T-helper 1 cell treated with Interleukin-12 subunit alpha and Interleukin-12 subunit beta and Interleukin-4 antibody, amounts not matched to agents 30 ng/mL and 1 ng/mL, for 36 hours (primary cell): ENCODE measurements at regions not wholly inside any gene's neighbourhood (a gene's known extent, or its start where the extent isn't known, plus 50 kb on each side); places are given as distances from the start of the nearest gene placed in this dataset.
"Not testable (repeated sequence)": the region's sequence is repeated elsewhere in the genome, so short reads cannot be mapped to it uniquely, and the experiment has no call there.

ENCODE experiments used
- intact Hi-C: fragments of 100-400 bp; cut with micrococcal nuclease; formaldehyde crosslinking; loops from one replicate; pipeline ENCODE4 v1.15.1; 2024

DNA sequence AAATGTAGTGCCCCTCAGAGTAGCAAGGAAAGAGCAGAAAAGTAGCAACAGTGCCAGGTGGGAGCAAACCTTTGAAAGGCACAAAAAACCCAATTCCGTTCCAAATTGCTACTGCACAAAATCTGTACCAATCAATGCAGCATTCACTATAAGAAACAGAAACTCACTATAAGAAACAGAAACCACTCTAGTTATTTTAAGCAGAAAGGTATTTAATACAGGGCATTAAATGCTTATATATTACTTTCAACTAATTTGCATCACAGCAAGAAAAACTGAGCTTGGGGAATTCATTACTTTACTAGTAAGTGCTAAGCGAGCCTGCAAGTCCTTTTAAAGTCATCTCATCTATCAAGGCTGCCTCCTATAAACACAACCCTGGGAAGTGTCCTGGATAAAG is 116.5 kb upstream of the OLIG3 start:
- intact Hi-C loops: no loop called here

GRCh38 chr6:137623293-137623692 is 129.1 kb upstream of the OLIG3 start:
- intact Hi-C loops: no loop called here

- intact Hi-C loops: no loop called here
Observed at GRCh38 chr6:137625100-137625661, 131.0 kb upstream of the OLIG3 start.

- intact Hi-C loops: no loop called here
Observed at GRCh38 chr6:137625808-137626207, 131.6 kb upstream of the OLIG3 start.

- intact Hi-C loops: no loop called here
Observed at GRCh38 chr6:137630666-137631065, 136.5 kb upstream of the OLIG3 start.

DNA sequence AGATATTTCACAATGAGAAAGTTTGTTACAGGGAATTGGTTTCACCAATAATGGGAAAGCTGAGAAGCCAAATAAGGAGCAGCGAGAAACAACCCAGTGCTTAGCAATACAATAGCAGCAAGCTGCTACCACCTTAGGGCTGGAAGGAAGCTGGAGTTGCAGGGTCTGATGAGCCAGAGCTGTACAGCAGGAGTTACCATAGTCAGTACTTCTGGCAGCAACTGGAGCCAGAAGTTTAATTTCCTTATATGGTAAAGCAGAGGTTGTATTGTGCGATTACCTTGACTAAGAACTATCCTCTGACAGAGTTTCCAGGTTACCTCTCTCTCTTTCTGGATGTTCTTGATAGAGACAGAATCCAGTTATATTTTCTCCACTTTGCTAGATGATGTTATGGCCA is 137.1 kb upstream of the OLIG3 start:
- intact Hi-C loops: no loop called here

DNA sequence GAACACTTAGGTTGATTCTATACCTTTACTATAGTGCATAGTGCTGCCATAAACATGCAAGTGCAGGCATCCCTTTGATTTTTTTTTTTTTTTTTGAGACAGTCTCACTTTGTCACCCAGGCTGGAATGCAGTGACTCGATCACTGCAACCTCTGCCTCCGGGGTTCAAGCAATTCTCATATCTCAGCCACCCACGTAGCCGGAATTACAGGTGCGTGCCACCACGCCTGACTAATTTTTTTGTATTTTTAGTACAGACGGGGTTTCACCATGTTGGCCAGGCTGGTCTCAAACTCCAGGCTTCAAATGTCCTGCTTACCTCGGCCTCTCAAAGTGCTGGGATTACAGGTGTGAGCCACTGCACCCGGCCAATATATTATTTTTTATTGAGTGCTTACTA is 140.0 kb upstream of the OLIG3 start:
- intact Hi-C loops: not testable (repeated sequence)

DNA sequence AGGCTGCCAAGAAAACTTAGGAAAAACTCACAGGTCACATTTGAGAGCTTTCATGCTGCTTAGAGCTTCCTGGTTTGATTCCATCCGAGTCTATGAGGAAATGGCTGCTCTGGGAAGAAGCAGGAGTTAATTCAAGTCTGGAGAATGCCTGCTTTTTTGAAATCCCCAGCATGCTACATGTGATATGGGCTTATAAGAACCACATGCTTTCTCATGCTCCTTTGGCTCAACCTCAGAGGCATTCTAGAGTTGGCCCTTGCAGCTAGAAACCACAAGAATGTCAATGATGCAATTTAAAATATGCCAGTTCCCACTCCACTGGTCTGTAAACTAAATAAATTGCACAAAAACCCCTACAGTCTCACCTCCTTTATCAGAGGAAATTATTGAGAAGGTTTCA is 142.9 kb upstream of the OLIG3 start:
- intact Hi-C loops: no loop called here

DNA sequence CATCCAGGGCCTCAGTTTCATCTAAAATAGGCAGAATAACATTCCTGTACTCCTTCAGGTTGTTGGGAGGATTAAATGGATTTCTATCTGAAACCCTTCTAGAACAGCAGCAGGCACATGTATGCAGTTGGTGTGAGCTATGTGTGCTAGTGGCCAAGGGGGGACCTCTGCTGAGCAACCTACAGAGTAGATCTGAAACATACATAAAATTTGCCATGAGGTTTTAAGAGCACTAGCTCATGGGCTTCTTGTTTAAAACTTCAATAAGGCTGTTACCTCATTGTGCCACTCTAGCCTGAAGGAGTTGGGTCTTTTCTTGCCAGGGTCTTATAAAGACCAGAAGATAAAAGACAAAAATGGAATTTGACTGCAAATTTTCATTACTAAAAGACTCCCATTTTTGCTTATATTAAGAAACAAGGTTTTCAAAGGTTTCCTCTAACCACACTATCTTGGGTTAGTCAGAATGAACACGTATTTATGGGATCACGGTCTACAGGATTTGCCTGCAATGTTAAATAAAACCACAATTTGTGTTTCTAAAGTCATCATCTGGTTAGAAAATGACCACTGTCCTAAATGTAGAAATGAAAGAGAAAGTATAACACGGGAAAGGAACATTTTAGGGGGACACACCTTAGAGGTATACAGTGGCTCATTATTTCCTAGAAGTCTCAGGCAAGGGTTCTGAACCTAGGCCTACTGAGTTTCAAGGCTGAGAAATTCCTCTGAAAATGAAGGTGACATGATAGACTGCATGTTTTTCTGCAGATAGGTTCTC is 144.9 kb upstream of the OLIG3 start:
- intact Hi-C loops: no loop called here

DNA sequence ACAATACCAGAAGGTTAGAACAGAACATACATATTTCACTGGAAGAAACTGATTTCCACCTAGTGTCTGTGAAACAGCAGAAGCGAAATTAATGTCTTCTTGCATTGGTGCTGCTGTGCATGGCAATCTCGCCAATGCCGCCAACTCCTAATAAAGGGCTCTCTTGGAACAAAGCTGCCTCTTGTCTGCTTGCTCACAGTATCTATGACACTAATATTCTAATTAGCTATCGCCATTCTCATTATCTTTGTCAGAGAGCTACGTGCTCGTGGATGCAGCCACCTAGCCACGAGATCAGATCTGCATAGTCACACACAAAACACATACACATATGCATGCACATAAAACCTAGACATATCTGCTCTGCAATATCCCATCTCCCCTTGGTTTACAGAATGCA is 145.9 kb upstream of the OLIG3 start:
- intact Hi-C loops: loop anchor here (2.0 to 10.0 kb wide), 4 partner anchors 143 to 1035 kb away; no protein-coding TSS in a partner anchor

- intact Hi-C loops: loop anchor here (1.0 to 10.0 kb wide), 16 partner anchors 52 to 1037 kb away; partner anchors contain the start of gene IFNGR1
Observed at GRCh38 chr6:137641474-137642077, 147.4 kb upstream of the OLIG3 start.

DNA sequence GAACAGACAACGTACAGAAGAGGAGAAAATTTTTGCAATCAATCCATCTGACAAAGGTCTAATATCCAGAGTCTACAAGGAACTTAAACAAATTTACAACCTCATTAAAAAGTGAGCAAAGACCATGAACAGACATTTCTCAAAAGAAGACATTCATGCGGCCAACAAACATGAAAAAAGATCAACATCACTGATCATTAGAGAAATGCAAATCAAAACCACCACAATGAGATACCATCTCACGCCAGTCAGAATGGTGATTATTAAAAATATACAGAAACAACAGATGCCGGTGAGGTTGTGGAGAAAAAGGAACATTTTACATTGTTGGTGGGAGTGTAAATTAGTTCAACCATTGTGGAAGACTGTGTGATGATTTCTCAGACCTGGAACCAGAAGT is 149.0 kb upstream of the OLIG3 start:
- intact Hi-C loops: loop anchor here (5.0 to 10.0 kb wide), 2 partner anchors 146 to 1038 kb away; no protein-coding TSS in a partner anchor

- intact Hi-C loops: loop anchor here (5.0 to 10.0 kb wide), 2 partner anchors 146 to 1039 kb away; no protein-coding TSS in a partner anchor
Observed at GRCh38 chr6:137643644-137644043, 149.4 kb upstream of the OLIG3 start.

DNA sequence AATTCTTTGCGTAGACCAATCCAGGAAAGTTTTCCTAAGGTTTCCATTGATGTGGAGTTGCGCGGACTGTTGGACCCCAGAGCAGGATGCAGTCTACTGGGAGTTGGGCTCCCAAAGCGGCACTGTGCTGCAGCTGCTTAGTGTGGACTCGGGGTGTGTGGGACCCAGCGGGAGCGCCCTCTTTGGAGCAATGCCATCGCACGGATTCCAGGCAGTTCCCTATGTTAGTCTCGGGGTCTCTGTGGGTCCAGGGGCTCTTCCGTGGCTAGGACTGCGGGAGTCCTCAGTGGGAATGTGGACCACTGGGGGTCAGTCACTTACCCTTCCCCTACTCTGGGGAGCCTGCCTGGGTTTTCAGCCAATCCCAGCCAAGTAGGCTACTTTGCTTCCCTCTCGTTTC is 151.7 kb upstream of the OLIG3 start:
- intact Hi-C loops: loop anchor here (10.0 kb wide), 1 partner anchor 1041 kb away; no protein-coding TSS in a partner anchor

- intact Hi-C loops: loop anchor here (10.0 kb wide), 1 partner anchor 1042 kb away; no protein-coding TSS in a partner anchor
Observed at GRCh38 chr6:137646484-137646883, 152.3 kb upstream of the OLIG3 start.

- intact Hi-C loops: loop anchor here (10.0 kb wide), 1 partner anchor 1043 kb away; no protein-coding TSS in a partner anchor
Observed at GRCh38 chr6:137647762-137648447, 153.7 kb upstream of the OLIG3 start.

DNA sequence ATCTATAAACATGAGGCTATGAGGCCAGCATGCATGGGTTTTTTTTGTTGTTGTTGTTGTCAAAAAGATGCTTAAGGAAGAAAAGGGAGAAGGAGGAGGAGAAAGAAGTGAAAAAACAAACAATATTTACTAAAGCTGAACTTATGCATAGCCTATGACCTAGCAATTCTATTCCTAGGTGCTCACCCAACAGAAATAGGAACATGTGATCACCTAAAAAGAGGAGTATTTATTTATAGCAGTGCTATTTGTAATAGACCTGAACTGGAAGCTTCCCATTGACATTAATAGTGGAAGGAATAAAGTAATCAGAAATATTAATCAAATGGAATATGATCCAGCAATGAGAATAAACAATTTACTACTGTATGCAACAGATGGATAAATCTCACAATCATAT is 156.5 kb upstream of the OLIG3 start:
- intact Hi-C loops: no loop called here

DNA sequence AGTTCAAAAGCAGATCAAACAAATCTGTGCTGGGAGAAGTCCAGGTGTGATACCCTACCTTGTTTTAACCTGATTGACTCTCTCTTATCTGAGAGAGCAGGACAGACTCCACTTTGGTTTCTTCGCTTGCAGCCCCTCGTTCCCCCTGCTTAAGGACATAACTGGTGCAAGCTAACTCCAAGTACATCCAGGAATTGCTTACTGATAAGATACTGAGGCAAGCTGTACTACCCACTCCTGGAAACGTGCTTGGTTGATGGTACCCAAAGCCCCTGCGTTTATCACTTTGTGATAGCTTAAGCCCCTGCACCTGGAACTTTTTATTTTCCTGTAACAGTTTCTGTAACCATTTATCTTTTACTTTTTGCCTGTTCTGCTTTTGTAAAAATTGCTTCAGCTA is 157.0 kb upstream of the OLIG3 start:
- intact Hi-C loops: no loop called here

DNA sequence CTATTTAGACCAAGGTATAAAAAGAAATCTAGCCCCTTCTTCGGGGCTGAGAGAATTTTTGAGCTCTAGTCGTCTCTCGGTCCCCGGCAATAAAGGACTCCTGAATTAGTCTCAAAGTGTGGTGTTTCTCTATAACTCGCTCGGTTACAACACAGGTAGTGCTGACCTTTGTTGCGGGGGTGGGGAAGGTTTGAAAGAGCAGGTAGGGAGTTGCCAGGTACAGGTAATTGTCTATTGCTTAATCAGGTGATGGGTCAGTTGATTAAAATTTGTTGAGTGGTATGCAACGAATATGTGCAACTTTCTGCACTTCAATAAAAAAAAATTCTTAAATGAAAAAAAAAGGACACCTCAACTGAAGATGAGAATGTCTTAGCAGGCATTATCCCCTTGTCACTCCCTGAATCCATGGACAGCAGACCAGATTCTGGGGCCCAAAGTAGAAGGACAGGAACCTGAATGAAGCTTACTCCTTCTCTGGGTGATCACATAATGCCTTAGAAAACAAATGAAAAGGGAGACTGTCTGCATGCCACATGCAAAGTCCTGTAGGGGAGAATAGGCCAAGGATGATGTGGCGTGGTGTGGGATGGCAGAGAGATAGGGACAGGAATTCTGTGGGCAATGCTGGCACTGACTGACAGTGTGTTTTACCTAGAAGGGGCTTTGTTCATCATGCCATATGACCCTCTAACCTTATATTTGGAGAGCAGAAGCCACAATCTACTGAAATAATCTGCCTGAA is 157.6 kb upstream of the OLIG3 start:
- intact Hi-C loops: no loop called here

- intact Hi-C loops: no loop called here
Observed at GRCh38 chr6:137652961-137653705, 158.9 kb upstream of the OLIG3 start.
